Neutrophil (primary cell): ENCODE measurements at regions not wholly inside any gene's neighbourhood (a gene's known extent, or its start where the extent isn't known, plus 50 kb on each side); places are given as distances from the start of the nearest gene placed in this dataset.
"Not testable (repeated sequence)": the region's sequence is repeated elsewhere in the genome, so short reads cannot be mapped to it uniquely, and the experiment has no call there.

Experiments
- H3K27ac ChIP-seq: fragments of 200-600 bp; sonication (generic); 2 replicates; pipeline ENCODE4 v1.5.1; 2016; ENCODE audit warnings: mild to moderate bottlenecking, moderate library complexity
- H3K27me3 ChIP-seq: fragments of 200-600 bp; sonication (generic); 2 replicates; pipeline ENCODE4 v1.6.0; 2016; ENCODE audit warnings: mild to moderate bottlenecking
- H3K36me3 ChIP-seq: fragments of 200-600 bp; sonication (generic); 2 replicates; pipeline ENCODE4 v1.5.1; 2017
- H3K4me1 ChIP-seq, 2 experiments: fragments of 200-600 bp in 1 of 2; sonication (generic) in 1 of 2; 1 replicate in 1 of 2; 2 replicates in 1 of 2; pipeline versions ENCODE4 v1.5.1 to v1.6.1; 2013 to 2016; ENCODE audit warnings: low read depth in 1 of 2, low read length in 1 of 2, mild to moderate bottlenecking in 1 of 2, moderate library complexity in 1 of 2; ENCODE audit not compliant: control insufficient read depth in 1 of 2, insufficient read depth in 1 of 2
- H3K4me3 ChIP-seq, 2 experiments: fragments of 200-600 bp in 1 of 2; sonication (generic) in 1 of 2; 1 replicate in 1 of 2; 2 replicates in 1 of 2; pipeline ENCODE4 v1.5.1; 2013 to 2016; ENCODE audit warnings: low read depth in 1 of 2, low read length in 1 of 2, mild to moderate bottlenecking in 1 of 2, moderate library complexity in 1 of 2
- H3K9me3 ChIP-seq: fragments of 200-600 bp; sonication (generic); 2 replicates; pipeline ENCODE4 v1.5.1; 2016
- TF ChIP-seq, protein P1 (sequence below): fragments of 200-600 bp; sonication (generic); IDR thresholded peaks from 2 replicates; pipeline ENCODE4 v1.5.1; 2016; ENCODE audit warnings: antibody characterized with exemption

DNA sequence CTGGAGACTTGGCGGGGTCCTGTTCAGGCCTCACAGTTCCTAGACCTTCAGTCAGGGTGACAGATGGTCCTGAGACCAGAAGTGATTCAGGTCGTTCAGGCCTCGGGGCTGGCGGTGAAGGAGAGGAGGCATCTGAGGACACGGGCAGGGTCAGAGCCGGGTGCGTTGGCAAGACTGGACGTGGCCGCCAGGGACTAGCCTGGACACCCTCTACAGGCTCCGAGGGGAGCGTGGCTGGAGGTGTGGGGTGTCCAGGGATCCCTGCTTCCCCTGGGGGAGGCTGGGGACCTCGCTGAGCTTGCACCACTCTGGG lies 64.0 kb upstream of the TARDBP start:
- Histone ChIP-seq H3K4me3 (no peak overlapping the region), H3K27ac (no peak overlapping the region), H3K27me3 (peaks cover 25% of the 10 kb centered on the region), H3K9me3 (no peaks in the 10 kb centered on the region), H3K36me3 (no peaks in the 10 kb centered on the region), H3K4me1 (no peaks in the 10 kb centered on the region)
- TF ChIP-seq, protein P1, sequence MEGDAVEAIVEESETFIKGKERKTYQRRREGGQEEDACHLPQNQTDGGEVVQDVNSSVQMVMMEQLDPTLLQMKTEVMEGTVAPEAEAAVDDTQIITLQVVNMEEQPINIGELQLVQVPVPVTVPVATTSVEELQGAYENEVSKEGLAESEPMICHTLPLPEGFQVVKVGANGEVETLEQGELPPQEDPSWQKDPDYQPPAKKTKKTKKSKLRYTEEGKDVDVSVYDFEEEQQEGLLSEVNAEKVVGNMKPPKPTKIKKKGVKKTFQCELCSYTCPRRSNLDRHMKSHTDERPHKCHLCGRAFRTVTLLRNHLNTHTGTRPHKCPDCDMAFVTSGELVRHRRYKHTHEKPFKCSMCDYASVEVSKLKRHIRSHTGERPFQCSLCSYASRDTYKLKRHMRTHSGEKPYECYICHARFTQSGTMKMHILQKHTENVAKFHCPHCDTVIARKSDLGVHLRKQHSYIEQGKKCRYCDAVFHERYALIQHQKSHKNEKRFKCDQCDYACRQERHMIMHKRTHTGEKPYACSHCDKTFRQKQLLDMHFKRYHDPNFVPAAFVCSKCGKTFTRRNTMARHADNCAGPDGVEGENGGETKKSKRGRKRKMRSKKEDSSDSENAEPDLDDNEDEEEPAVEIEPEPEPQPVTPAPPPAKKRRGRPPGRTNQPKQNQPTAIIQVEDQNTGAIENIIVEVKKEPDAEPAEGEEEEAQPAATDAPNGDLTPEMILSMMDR = no peak

DNA sequence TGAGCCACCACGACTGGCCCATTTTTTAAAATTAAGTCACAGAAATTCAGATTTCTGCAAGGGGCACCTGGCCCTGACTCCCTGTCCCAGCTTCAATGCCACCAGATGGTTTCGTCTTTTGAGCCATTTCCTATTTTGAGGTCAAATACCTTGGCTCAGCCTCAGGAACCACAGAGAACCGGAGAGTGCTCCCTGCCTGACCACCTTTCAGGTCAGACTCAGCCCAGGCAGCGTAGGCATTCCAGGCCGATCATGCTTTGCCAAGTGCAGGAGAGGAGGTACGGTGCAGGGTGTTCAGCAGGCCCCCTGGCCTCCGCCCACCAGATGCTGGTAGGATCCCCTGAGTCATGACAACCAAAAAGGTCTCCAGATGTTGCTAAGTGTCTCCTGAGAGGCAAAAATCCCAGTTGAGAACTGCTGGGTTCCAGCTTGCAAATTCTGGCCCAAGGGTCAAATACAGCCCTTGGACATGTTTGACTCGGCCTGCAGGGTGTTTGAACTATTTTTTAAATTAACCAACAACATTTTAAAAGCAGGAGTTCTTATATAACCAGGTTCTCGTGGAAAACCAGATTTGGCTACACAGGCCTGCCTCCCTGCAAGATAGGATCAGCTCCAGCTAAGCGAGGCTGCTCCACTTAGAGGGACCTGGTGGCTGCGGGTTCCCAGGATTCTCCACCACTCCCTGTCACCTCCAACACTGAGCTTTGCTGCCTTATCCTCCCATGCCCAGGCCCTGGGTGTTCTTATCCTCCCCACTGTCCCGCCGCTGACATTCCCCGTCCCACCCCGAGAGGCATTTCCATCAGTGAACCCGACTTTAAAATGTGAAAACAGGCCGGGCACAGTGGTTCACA lies 61.9 kb upstream of the TARDBP start:
- TF ChIP-seq, protein P1 = no peak
- Histone ChIP-seq H3K27ac (no peak overlapping the region), H3K4me3 (no peak overlapping the region), H3K4me1 (no peaks in the 10 kb centered on the region), H3K27me3 (peaks cover 4% of the 10 kb centered on the region), H3K36me3 (no peaks in the 10 kb centered on the region), H3K9me3 (no peaks in the 10 kb centered on the region)

DNA sequence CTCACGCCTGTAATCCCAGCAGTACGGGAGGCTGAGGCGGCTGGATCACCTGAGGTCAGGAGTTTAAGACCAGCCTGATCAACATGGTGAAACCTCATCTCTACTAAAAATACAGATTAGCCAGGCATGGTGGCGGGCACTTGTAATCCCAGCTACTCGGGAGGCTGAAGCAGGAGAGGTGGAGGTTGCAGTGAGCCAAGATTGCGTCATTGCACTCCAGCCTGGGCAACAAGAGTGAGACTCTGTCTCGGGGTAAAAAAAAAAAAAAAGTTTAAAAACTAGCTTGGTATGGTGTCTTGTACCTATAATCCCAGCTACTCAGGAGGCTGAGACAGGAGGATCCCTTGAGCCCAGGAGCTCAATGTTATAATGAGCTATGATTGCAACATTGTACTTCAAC lies 61.2 kb upstream of the TARDBP start:
- not testable (repeated sequence) for H3K27me3 ChIP-seq, H3K27ac ChIP-seq, H3K9me3 ChIP-seq, H3K4me1 ChIP-seq, H3K4me3 ChIP-seq, H3K36me3 ChIP-seq

DNA sequence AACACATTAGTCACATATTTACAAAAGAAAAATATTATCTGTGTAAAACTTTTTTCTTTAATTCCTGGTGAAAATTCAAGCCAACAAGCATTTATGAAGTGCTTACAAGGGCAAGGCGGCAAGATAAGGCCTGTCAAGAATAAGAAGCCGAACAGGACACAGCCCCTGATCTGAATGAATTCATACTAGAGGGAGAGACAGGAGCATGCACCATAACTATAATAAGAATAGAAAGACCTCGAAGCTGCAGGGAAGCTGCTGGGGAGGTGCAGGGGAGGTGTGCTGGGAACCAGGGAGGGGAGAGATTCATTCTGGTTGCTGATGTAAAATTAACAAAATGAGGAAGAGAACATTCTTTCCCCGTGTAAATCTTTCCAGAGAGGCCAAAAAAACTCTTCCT lies 60.5 kb upstream of the TARDBP start:
- TF ChIP-seq, protein P1 = no peak
- Histone ChIP-seq H3K9me3 (no peaks in the 10 kb centered on the region), H3K27me3 (no peaks in the 10 kb centered on the region), H3K36me3 (no peaks in the 10 kb centered on the region), H3K27ac (no peak overlapping the region), H3K4me1 (no peaks in the 10 kb centered on the region), H3K4me3 (no peak overlapping the region)

DNA sequence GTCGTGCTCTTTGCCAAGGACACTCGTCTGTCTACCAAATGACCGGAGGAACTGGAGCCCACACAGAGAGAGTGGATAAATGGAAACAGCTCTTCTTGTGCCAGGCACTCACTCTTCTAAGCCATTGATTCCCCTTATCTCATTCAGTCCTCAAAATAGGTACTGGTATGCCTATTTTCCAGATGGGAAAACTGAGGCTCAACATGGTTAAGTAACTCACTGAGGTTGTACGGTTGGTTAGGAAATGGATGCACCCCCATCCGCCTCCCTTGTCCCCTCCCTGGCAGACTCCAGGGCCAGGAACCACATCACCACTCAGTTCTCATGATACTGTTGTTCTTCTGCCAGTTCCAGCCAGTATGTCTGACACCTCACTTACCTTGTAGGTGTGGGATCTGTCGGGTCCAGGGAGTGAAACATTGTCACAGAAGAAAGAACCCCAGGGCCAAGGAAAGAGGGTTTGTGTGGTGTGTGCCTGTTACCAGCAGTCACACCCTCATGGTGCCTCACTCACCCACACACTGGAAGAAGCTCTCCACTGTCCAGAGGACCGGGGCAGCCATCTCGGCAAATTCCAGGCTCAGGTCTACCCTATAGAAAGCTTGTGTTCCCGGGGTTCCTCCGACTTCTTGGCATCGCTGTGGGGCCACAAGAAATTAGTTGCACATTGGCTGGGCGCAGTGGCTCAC lies 58.8 kb upstream of the TARDBP start:
- TF ChIP-seq, protein P1 = no peak
- H3K27ac ChIP-seq = no peak overlapping the region
- no peaks in the 10 kb centered on the region for H3K9me3 ChIP-seq
- H3K27me3 ChIP-seq = no peaks in the 10 kb centered on the region
- H3K4me3 ChIP-seq = no peak overlapping the region
- no peaks in the 10 kb centered on the region for H3K4me1 ChIP-seq
- no peaks in the 10 kb centered on the region for H3K36me3 ChIP-seq

DNA sequence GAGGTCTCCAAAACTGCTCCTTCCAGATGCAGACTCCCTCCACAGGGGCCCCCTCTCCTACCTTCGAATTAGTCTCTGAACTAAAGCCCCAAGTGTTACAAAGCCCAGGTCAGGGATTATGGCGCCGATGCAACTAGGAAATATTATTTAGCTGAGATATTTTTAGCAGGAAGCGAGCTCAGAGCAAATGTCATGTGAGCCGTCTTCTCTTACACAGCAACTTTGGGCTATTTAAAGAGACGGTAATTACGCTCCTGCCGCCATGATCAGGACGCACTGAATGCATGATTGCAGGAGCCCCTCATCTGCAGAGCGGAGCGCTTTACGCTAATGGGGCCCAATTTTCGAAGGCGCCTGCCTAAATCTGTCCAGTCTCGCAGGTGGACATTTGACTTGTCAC lies 55.3 kb upstream of the TARDBP start:
- Histone ChIP-seq H3K27me3 (no peaks in the 10 kb centered on the region), H3K9me3 (no peaks in the 10 kb centered on the region), H3K27ac (no peak overlapping the region), H3K4me3 (no peak overlapping the region), H3K4me1 (no peaks in the 10 kb centered on the region), H3K36me3 (no peaks in the 10 kb centered on the region)
- TF ChIP-seq, protein P1 = no peak
